Body of pancreas (tissue), 4 donors: ENCODE measurements at regions not wholly inside any gene's neighbourhood (a gene's known extent, or its start where the extent isn't known, plus 50 kb on each side); places are given as distances from the start of the nearest gene placed in this dataset.

ENCODE experiments used
- ATAC-seq: fragments of 150-250 bp; one replicate; pipeline ENCODE4 v1.9.1; 2016
- DNase-seq, 4 donors: peaks; one replicate each; pipeline ENCODE4 v3.0.0-alpha.2; 2019
- H3K27ac ChIP-seq, 4 donors: fragments of 200-600 bp; sonication (generic); 1 replicate in 3 of 4; 2 replicates in 1 of 4; pipeline versions ENCODE4 v1.5.1 to v1.6.1; 2016 to 2019; ENCODE audit warnings: mild to moderate bottlenecking in 1 of 4, mixed read lengths in 1 of 4, moderate library complexity in 1 of 4
- H3K27me3 ChIP-seq, 2 donors: fragments of 200-600 bp; sonication (generic); one replicate each; pipeline ENCODE4 v1.6.0; 2016; ENCODE audit warnings: mild to moderate bottlenecking in 1 of 2
- H3K36me3 ChIP-seq, 2 donors: fragments of 200-600 bp; sonication (generic); replicated peaks in 1 of 2; 2 replicates each; pipeline ENCODE4 v1.5.1; 2016; ENCODE audit warnings: low read depth in 2 of 2; ENCODE audit not compliant: insufficient read depth in 1 of 2
- H3K4me1 ChIP-seq: fragments of 200-600 bp; sonication (generic); one replicate; pipeline ENCODE4 v1.6.0; 2016
- H3K4me3 ChIP-seq, 2 donors: fragments of 200-600 bp; sonication (generic); 1 replicate in 1 of 2; 2 replicates in 1 of 2; pipeline ENCODE4 v1.5.1; 2016 to 2019
- H3K9me3 ChIP-seq, 3 donors: fragments of 200-600 bp; sonication (generic); 1 replicate in 2 of 3; 2 replicates in 1 of 3; pipeline ENCODE4 v1.5.1; 2016
- POLR2A ChIP-seq, 3 donors: fragments of 450-650 bp; IDR thresholded peaks; one replicate each; pipeline ENCODE4 v1.6.1; 2016; ENCODE audit warnings: antibody characterized with exemption in 3 of 3, mild to moderate bottlenecking in 2 of 3
- WGBS, 2 donors: methylation state at CpG; one replicate each; pipeline ENCODE4 v1.1.5; 2017; 5-methylcytosine and 5-hydroxymethylcytosine counted together
- intact Hi-C: fragments of 100-400 bp; cut with DNase I; formaldehyde crosslinking; loops from one replicate; pipeline ENCODE4 v1.15.1; 2023
- TF ChIP-seq, protein P1 (sequence below), 7 experiments: fragments of 450-650 bp in 4 of 7; fragments of 200-600 bp in 3 of 7; sonication (generic) in 3 of 7; IDR thresholded peaks; one replicate each; pipeline ENCODE4 v1.5.1; 2016 to 2019; ENCODE audit warnings: antibody characterized with exemption in 7 of 7

DNA sequence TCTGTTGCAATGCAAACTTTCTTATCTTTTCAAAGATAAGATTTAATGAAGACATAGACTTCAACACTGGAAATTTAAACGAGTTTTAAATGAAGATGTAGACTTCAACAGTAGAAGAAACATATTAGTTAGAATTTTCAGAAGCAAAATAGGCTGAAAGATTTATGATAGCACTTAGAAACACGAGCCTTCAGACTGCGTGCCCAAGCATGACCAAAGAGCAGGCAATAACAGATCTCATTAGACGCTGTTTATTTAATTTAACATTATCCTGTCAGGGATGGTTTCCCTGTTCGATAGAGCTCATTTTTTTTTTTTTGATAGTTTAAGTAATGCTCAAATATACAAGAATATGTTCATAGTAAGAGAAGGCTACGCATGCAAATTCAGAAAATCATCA lies 604.7 kb upstream of the SOX9 start:
- no peak overlapping the region for H3K4me3 ChIP-seq
- no peak for TF ChIP-seq POLR2A (IDR thresholded peaks at IDR 0.05)
- TF ChIP-seq, protein P1, sequence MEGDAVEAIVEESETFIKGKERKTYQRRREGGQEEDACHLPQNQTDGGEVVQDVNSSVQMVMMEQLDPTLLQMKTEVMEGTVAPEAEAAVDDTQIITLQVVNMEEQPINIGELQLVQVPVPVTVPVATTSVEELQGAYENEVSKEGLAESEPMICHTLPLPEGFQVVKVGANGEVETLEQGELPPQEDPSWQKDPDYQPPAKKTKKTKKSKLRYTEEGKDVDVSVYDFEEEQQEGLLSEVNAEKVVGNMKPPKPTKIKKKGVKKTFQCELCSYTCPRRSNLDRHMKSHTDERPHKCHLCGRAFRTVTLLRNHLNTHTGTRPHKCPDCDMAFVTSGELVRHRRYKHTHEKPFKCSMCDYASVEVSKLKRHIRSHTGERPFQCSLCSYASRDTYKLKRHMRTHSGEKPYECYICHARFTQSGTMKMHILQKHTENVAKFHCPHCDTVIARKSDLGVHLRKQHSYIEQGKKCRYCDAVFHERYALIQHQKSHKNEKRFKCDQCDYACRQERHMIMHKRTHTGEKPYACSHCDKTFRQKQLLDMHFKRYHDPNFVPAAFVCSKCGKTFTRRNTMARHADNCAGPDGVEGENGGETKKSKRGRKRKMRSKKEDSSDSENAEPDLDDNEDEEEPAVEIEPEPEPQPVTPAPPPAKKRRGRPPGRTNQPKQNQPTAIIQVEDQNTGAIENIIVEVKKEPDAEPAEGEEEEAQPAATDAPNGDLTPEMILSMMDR (IDR thresholded peaks at IDR 0.05): no peak
- no peaks in the 10 kb centered on the region for H3K36me3 ChIP-seq
- H3K9me3 ChIP-seq: no peaks in the 10 kb centered on the region
- no peaks in the 10 kb centered on the region for H3K4me1 ChIP-seq
- no peak overlapping the region for H3K27ac ChIP-seq
- no peaks in the 10 kb centered on the region for H3K27me3 ChIP-seq
- ATAC-seq: no peak
- no peak for DNase-seq
- WGBS, 2 donors: 54 to 57% methylated on average over 6 of the region's 6 CpGs
- intact Hi-C loops: no loop called here

GRCh38 chr17:71519285-71519684 lies 601.5 kb upstream of the SOX9 start:
- TF ChIP-seq POLR2A (IDR thresholded peaks at IDR 0.05): no peak
- TF ChIP-seq, protein P1 (IDR thresholded peaks at IDR 0.05): no peak
- H3K36me3 ChIP-seq: no peaks in the 10 kb centered on the region
- H3K4me1 ChIP-seq: no peaks in the 10 kb centered on the region
- no peaks in the 10 kb centered on the region for H3K27me3 ChIP-seq
- ATAC-seq (no peak), DNase-seq (no peak)
- WGBS, 2 donors: 85 to 90% methylated on average over 2 of the region's 2 CpGs
- no peaks in the 10 kb centered on the region for H3K9me3 ChIP-seq
- H3K4me3 ChIP-seq: no peak overlapping the region
- H3K27ac ChIP-seq: no peak overlapping the region
- intact Hi-C loops: no loop called here

DNA sequence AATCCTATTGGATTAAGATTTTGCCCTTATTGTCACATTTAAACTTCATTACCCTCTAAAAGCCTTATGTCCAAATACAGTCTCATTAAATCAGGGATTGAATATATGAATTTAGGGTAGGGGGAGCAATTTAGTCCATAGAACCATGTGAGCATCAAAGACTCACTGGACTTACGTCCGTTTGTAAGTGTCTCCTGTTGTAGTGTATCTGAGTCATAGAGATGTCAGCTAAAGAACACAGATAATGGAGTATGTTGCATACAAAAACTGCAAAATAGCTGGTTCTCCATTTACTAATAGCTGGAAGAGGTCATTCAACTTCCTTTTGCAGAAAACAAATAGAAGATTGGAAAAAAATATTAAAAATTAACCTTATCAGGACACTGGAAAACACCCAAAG lies 599.1 kb upstream of the SOX9 start:
- Histone ChIP-seq H3K27ac (no peak overlapping the region), H3K9me3 (no peaks in the 10 kb centered on the region), H3K4me1 (no peaks in the 10 kb centered on the region), H3K36me3 (no peaks in the 10 kb centered on the region), H3K4me3 (no peak overlapping the region), H3K27me3 (no peaks in the 10 kb centered on the region)
- TF ChIP-seq, protein P1 (IDR thresholded peaks at IDR 0.05): no peak
- TF ChIP-seq POLR2A (IDR thresholded peaks at IDR 0.05): no peak
- no peak for DNase-seq
- intact Hi-C loops: no loop called here
- ATAC-seq: no peak
- 52 to 71% methylated on average over 2 of the region's 2 CpGs for WGBS, 2 donors

- Histone ChIP-seq H3K9me3 (no peaks in the 10 kb centered on the region), H3K36me3 (no peaks in the 10 kb centered on the region), H3K27ac (no peak overlapping the region), H3K27me3 (no peaks in the 10 kb centered on the region), H3K4me3 (no peak overlapping the region), H3K4me1 (no peaks in the 10 kb centered on the region)
- DNase-seq (no peak), ATAC-seq (no peak)
- TF ChIP-seq, protein P1 (IDR thresholded peaks at IDR 0.05): no peak
- no peak for TF ChIP-seq POLR2A (IDR thresholded peaks at IDR 0.05)
- intact Hi-C loops: no loop called here
- 73 to 95% methylated on average over 1 of the region's 1 CpG for WGBS, 2 donors
Observed at GRCh38 chr17:71522383-71522782, 598.4 kb upstream of the SOX9 start.

DNA sequence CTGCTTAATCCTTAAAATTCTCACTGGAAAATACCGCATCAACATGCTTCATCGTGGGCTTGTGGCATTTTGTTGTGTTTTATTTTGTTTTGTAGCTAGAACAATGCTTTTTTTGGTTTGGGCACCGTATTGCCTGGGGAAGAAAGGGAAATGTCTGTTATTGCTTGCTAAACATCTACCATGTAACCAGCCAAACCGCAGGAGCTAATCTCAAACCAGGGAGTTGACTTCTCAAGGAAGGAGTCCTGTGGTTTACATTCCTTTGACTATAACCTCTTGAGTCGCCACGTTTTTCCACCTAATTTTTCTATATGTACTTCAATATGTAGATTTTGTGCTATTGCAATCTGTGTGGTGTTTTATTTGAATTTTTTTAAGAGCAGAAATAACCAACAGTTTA lies 593.5 kb upstream of the SOX9 start:
- 67 to 75% methylated on average over 6 of the region's 6 CpGs for WGBS, 2 donors
- no peak overlapping the region for H3K27ac ChIP-seq

More for the DNA sequence above, 593.5 kb upstream of the SOX9 start:
- Histone ChIP-seq H3K4me3 (no peak overlapping the region), H3K4me1 (no peaks in the 10 kb centered on the region), H3K27me3 (no peaks in the 10 kb centered on the region), H3K9me3 (no peaks in the 10 kb centered on the region), H3K36me3 (no peaks in the 10 kb centered on the region)
- intact Hi-C loops: no loop called here
- no peak for TF ChIP-seq POLR2A (IDR thresholded peaks at IDR 0.05)
- TF ChIP-seq, protein P1 (IDR thresholded peaks at IDR 0.05): no peak
- DNase-seq: no peak
- no peak for ATAC-seq
